Mesothelial cell of epicardium (in vitro differentiated cells): ENCODE measurements at regions not wholly inside any gene's neighbourhood (a gene's known extent, or its start where the extent isn't known, plus 50 kb on each side); places are given as distances from the start of the nearest gene placed in this dataset.

Experiments
- DNase-seq, 2 experiments: peaks; one replicate each; pipeline ENCODE4 v3.0.0; 2021; ENCODE audit warnings: low spot score in 2 of 2; ENCODE audit not compliant: unreplicated experiment in 2 of 2
- H3K27ac Mint-ChIP-seq: 2 replicates; pipeline ENCODE4 v1.8.0; 2021; ENCODE audit warnings: mixed read lengths
- H3K27me3 Mint-ChIP-seq: 2 replicates; pipeline ENCODE4 v1.8.0; 2021; ENCODE audit warnings: low read depth, mixed read lengths
- H3K36me3 Mint-ChIP-seq: 2 replicates; pipeline ENCODE4 v1.8.0; 2021; ENCODE audit warnings: mixed read lengths
- H3K4me1 Mint-ChIP-seq: 2 replicates; pipeline ENCODE4 v1.8.0; 2021; ENCODE audit warnings: mixed read lengths
- H3K4me3 Mint-ChIP-seq: 2 replicates; pipeline ENCODE4 v1.8.0; 2021; ENCODE audit warnings: mild to moderate bottlenecking, moderate library complexity, mixed read lengths
- H3K9me3 Mint-ChIP-seq: 2 replicates; pipeline ENCODE4 v1.8.0; 2021; ENCODE audit warnings: mixed read lengths
- TF ChIP-seq, protein P1 (sequence below): fragments of 200-600 bp; sonication (generic); IDR thresholded peaks from one replicate; pipeline ENCODE4 v1.5.0; 2021; ENCODE audit warnings: antibody characterized with exemption; ENCODE audit not compliant: unreplicated experiment

GRCh38 chr5:67509402-67510186 is 313.0 kb upstream of the CD180 start:
- Mint-ChIP-seq H3K36me3 (no peaks in the 10 kb centered on the region), H3K27ac (no peak overlapping the region), H3K9me3 (peaks cover 6% of the 10 kb centered on the region), H3K4me1 (peaks cover 20% of the 10 kb centered on the region), H3K4me3 (no peak overlapping the region), H3K27me3 (no peaks in the 10 kb centered on the region)
- TF ChIP-seq, protein P1, sequence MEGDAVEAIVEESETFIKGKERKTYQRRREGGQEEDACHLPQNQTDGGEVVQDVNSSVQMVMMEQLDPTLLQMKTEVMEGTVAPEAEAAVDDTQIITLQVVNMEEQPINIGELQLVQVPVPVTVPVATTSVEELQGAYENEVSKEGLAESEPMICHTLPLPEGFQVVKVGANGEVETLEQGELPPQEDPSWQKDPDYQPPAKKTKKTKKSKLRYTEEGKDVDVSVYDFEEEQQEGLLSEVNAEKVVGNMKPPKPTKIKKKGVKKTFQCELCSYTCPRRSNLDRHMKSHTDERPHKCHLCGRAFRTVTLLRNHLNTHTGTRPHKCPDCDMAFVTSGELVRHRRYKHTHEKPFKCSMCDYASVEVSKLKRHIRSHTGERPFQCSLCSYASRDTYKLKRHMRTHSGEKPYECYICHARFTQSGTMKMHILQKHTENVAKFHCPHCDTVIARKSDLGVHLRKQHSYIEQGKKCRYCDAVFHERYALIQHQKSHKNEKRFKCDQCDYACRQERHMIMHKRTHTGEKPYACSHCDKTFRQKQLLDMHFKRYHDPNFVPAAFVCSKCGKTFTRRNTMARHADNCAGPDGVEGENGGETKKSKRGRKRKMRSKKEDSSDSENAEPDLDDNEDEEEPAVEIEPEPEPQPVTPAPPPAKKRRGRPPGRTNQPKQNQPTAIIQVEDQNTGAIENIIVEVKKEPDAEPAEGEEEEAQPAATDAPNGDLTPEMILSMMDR: no peak
- DNase-seq: no peak

DNA sequence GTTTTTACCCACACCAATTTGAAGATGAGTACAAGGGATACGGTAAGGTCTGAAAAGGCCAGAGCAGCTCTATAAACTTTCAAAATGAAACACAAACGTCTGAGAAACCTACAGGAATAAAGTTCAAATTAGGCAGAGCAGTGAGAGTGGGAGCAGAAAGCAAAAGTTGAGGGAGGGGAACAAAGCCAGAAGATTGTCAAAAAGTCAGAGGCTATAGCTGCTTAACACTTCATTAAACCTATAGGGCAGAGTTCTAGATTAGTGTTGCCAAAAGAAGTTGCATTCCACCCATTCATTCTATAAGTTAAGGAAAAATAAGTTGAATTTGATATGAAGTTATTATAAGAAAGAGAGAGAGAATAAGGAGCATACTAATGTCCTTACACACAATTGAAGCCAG is 309.6 kb upstream of the CD180 start:
- TF ChIP-seq, protein P1: no peak
- Mint-ChIP-seq H3K27ac (no peak overlapping the region), H3K36me3 (no peaks in the 10 kb centered on the region), H3K27me3 (no peaks in the 10 kb centered on the region), H3K4me1 (peaks cover 10% of the 10 kb centered on the region), H3K4me3 (no peak overlapping the region), H3K9me3 (peaks cover 13% of the 10 kb centered on the region)
- DNase-seq: no peak

DNA sequence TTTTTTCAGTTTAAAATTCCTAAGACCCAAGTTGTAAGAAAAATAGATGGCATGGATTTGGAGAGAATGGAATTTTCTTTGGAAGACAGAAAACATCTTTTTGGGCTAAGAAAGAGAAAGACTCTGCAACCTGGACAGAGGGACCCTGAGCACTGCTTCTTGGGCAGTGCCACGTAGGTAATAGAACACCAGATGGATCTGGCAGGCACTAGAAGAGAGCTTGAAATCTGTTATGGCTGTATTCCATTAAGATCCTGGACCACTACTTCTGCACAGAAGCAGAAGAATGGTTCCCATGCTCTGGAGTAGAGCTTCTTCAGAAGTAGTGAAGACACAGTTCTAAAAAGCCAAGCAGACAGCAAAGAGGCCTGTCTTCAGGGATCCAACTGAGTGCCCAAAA is 306.4 kb upstream of the CD180 start:
- no peak overlapping the region for H3K27ac Mint-ChIP-seq
- H3K9me3 Mint-ChIP-seq: peaks cover 28% of the 10 kb centered on the region
- H3K4me1 Mint-ChIP-seq: peaks cover 10% of the 10 kb centered on the region
- H3K36me3 Mint-ChIP-seq: peaks cover 8% of the 10 kb centered on the region
- TF ChIP-seq, protein P1: no peak
- H3K27me3 Mint-ChIP-seq: no peaks in the 10 kb centered on the region
- no peak for DNase-seq
- H3K4me3 Mint-ChIP-seq: no peak overlapping the region

- DNase-seq: no peak
- peaks cover 7% of the 10 kb centered on the region for H3K4me1 Mint-ChIP-seq
- no peaks in the 10 kb centered on the region for H3K27me3 Mint-ChIP-seq
Observed at GRCh38 chr5:67496051-67496450, 299.5 kb upstream of the CD180 start.

GRCh38 chr5:67495072-67495471 is 298.5 kb upstream of the CD180 start:
- peaks cover 12% of the 10 kb centered on the region for H3K4me1 Mint-ChIP-seq
- TF ChIP-seq, protein P1: no peak
- H3K27me3 Mint-ChIP-seq: no peaks in the 10 kb centered on the region
- peaks cover 15% of the 10 kb centered on the region for H3K9me3 Mint-ChIP-seq
- no peak for DNase-seq
- peaks cover 2% of the 10 kb centered on the region for H3K36me3 Mint-ChIP-seq
- H3K27ac Mint-ChIP-seq: no peak overlapping the region
- no peak overlapping the region for H3K4me3 Mint-ChIP-seq

More at GRCh38 chr5:67496051-67496450, 299.5 kb upstream of the CD180 start:
- Mint-ChIP-seq H3K27ac (no peak overlapping the region), H3K4me3 (no peak overlapping the region), H3K9me3 (peaks cover 20% of the 10 kb centered on the region), H3K36me3 (peaks cover 8% of the 10 kb centered on the region)
- TF ChIP-seq, protein P1: no peak
